ENCODE measurements at regions not wholly inside any gene's neighbourhood (a gene's known extent, or its start where the extent isn't known, plus 50 kb on each side); places are given as distances from the start of the nearest gene placed in this dataset.
A peak's percentile ranks its signal among the peaks of the same experiment; 100 is the strongest.

DNA sequence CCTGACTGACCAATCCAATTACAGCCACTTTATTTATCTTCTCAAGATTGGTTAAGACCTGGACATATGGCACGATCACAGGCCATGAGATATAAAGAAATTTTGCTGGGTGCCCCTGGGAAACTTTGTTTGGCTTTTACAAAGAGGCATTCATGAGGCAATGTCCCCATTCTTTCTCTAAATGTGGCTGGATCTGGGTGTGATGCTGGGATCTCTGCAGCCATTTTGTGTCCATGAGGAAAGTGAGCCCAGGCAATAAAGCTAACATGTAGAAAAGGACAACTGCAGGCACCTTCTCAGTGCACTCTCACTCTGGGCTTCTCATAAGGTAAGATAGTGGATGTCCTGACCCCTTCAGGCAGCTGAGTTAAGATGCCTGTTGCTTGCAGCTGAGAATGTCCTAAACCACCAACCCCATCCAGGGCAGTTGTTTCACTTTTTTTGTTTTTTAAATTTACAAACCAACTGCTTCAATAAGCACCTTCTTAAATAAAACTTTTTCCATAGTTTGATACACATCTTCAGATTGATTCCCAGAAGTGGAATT is 372.3 kb downstream of the MIAT start:
- DNase-seq (ENCODE audit: low spot score in 2 of 2) (no peak), FAIRE-seq (no peak)

DNA sequence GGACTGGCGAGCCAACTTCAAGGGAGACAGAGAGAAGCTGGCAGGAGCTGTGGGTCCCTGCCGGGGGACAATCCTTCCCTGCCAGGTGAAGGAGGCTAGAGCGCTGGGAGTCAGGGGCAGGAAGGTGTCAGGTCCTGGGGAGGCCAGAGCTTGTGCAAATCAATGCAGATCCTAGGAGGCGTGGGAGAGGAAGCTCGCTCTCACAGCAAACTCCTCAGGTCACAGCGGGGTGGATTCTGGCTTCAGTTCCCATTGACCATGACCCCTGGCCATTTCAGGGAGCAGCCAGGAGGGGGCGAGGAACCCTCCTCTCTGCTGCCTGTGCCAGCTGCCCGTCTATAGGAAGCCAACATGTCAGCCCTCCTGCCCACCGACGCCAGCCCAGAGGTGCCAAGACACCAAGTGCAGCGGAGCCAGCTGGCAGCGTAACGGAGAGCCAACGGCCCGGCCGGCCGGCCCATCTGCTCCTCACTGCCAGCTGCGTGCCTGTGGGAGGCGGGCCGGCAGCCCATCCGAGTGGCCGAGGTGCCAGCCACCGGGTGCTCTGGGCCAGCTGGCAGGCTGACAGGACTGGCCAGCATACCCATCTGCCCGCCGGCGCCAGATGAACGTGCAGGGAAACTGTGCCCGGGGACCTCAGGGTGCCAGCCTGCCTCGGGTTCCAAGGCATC is 374.8 kb downstream of the MIAT start:
- FAIRE-seq (no peak), DNase-seq (ENCODE audit: low spot score in 2 of 2) (peak; percentile 16 to 51)

DNA sequence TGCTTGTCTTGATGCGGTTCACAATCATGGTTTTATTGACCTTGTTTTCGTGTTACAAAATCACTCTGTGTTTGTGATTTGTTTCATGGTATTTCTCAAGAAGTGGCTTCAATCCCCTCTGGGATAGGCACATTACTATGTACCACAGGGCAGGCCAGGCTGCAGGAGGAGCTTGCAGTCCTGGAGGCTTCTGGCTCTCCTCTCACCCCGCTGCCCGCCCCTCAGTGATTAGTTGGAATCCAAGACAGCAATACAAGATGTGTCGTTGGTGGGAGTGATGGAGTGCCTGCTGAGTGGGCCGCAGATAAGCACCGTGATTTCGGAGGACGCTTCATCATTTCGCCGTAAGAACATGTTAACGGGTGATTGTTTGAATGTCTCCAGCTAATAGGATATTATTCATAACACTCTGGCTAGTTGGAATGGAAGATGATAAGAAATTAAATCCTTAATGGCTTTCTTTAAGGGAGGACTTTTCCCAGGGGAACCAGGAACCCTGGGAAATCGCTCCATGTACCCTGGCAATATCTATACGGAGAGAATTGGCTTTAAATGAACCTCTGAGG is 384.4 kb downstream of the MIAT start:
- no peak for FAIRE-seq
- DNase-seq (ENCODE audit: low spot score in 2 of 2) = no peak

DNA sequence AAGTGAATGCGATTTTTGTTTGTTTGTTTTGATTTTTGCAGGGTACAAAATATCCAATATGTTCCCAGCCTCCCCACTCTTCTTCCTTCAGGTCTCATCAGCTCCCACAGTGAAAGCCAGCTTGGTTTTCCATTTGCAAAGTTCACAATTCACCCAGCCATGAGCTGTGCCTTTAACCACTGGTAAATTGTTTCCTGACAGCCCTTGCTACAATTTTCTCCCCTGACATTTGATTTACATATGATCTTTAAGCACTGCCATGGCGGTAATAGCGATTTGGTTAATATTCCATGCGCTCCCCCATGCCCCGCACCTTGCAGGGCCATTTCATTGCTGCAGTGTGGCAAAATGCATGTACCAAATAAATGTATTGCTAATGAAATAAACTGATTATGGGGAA is 385.9 kb downstream of the MIAT start:
- DNase-seq (ENCODE audit: low spot score in 2 of 2) = no peak
- no peak for FAIRE-seq

DNA sequence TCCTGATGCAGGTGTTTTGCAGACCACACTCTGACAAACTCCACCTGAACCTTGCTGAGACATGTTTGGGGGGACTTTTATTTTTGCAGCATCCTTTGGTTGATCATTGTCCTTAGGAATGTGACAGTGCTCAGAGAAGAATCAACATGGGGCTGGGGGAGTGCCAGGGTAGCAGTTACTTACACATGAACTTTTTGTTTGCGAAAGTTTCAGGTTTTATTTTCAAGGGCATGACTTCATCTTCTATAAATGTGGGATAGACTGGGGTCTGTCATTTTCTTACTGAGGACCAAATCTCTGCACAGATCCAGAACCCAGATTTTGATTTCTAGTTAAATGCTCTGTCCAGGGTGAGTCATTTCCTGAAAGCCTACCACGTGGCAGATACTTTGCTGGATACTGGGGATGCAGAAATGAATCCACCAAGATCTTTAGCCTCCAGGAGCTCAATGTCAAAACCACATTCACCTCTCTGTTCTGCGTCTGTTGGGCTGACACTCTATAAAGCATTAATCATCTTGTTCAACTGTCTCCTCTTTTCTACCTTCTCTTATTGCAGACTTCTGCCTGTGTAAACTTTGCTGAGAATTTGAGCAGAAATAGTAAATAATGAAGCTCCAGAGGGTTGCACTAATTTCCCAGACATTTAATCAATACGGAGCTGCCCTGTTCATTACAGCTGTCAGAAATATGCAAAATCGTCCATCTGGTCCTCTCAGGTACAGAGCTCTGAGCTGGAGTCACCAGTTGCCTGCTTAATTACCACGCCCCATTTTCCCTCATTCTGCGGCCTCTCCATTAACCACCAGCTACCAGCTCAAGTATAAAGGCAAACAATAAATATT is 387.9 kb downstream of the MIAT start:
- FAIRE-seq (no peak), DNase-seq (ENCODE audit: low spot score in 2 of 2) (no peak)

DNA sequence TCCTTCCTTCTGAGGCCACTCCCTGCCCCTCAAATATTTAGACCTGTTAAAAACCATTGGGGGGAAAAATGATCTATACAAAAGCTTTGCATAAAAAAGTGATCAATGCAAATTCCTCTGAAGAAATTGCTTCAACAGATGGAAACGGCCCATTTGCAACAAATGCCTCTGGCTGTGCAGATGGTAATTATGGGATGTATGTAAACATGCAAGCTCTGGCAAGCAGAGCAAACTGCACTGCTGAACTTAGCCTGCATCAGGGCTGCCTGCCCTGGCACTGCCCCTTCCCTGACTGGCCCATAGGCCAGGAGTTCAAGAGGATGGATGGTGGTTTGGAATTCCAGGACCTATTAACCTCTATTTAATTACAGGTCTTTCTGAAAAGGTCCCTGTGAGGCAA is 388.7 kb downstream of the MIAT start:
- no peak for FAIRE-seq
- DNase-seq (ENCODE audit: low spot score in 2 of 2) = no peak

DNA sequence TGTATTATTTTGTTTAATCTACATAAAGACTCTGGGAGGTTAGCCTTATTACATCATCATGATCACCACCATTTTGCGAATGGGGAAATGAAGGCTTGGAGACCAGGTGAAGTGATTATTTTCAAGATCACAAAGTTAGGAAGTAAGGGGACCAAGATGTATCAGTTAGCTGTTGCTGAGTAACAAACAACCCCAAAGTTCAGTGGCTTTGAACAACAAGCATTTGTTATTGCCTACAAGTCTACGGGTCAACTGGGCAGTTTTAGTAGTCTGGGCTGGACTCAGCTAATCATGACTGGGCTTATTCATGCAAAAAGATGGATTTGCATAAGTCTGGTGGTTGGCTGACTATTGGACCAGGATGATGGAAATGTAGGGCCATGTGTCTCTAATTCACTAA is 389.2 kb downstream of the MIAT start:
- FAIRE-seq (no peak), DNase-seq (ENCODE audit: low spot score in 2 of 2) (no peak)

DNA sequence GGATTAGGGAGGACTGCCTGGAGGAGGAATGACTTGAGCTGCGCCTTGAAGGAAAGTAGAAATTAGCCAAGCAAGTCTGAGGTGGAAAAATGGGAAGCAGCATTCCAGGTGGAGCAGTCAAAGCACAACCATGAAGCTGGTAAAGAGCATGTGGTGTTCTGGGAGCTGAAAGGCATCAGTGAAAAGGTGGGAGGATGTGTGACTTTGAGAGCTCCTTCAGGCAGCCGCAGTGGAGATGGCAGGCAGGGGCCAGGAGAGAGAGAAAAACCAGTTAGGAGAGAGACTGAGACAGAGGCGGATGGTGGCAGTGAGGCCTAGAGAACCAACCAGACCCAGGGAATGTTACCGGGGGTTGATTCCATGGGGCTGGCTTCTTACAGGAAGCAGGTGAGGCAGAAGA is 393.4 kb downstream of the MIAT start:
- no peak for DNase-seq (ENCODE audit: low spot score in 2 of 2)
- FAIRE-seq = no peak

DNA sequence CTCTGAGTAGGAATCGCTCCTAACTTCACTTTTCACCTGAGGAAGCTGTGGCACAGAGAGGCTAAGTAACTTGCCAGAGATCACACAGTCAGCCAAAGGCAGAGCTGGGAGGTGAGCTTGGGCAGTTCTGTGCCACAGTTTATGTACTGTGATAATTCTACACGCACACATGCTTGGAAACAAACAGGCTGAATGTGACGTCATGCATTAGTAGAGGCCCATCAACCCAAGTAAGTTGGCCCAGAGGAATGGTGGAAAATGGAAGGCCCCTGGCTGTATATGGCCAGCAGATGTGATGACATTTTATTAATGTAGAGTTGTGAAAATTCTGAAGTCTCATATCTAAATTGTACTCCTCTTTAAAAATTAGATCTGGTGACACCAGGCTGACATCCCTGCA is 394.0 kb downstream of the MIAT start:
- FAIRE-seq (no peak), DNase-seq (ENCODE audit: low spot score in 2 of 2) (no peak)

DNA sequence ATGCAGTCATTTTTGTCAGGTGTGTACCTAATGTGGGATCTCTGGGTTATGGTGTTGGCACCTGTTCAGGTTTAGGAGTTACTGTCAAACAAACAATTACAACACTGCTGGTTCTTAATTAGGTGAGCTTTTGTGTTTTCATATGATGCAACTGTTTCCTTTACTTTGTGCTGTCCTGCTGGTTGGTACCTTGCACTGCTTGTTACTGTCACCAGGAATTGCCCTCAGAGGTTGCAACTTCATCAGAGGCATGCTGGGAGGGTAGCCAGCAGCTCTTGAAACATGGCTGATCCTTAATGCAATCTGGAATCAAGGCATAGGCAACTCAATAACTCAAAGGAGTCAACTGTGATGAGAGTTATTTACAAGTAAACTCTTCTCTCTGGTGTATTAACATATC is 400.3 kb downstream of the MIAT start:
- FAIRE-seq = no peak

DNA sequence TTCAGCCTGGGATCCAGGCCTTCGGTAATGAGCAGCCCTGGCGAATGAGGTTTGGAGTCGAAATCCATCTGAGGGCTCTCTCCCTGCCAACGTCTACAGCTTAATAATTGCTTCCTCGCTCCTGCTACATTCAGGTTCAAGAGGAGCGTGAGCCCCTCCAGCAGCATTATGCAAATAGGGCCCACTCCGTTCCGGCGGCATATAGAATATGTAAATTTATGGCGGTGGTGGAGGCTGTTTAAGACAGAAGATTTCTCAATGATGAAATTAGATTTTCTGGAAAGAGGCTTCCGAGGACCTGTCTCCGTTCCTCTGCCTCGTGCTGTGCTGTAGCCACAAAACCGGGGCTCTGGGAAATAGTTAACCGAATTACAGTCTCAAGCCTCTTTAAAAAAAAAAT is 402.8 kb downstream of the MIAT start:
- FAIRE-seq = no peak
- DNase-seq (ENCODE audit: low spot score in 2 of 2) = no peak

More for the DNA sequence above, 400.3 kb downstream of the MIAT start:
- no peak for DNase-seq (ENCODE audit: low spot score in 2 of 2)

DNA sequence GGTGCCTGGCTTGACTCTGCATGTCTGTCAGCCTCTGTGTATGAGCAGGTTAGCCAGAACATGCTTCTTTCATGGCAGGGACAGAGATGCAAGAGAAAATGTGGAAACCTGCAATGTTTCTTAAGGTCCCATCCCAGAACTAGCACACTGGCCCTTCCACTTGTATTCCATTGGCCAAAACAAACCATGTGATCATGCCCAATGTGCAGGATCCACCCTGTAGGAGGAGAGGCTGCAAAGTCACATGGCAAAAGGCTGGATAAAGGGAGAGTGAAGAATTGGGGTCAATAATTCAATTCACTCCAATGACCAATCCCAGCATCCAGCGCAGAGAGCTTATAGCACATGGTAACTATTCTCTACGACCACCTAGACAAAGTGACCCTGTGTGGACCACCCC is 405.5 kb downstream of the MIAT start:
- no peak for FAIRE-seq
- DNase-seq (ENCODE audit: low spot score in 2 of 2) = no peak

DNA sequence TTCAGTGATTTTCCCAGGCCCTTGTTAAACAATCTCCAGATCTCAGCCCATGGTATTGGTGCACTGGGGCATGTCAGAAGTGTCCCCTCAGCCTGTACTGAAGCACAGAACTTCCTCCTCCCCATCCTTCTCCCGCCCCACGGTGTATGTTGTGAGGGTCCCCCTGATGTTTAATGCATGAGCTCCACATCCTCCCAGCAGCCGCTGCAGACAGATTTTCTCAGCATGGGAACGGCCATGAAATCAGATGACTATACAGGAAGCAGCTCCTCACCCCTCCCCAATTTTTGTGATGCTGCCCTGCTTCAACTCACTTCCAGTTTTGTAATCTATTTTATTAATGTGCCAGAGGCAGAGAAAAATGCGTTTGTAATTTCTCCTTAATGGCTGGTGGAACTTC is 406.0 kb downstream of the MIAT start:
- no peak for FAIRE-seq
- DNase-seq (ENCODE audit: low spot score in 2 of 2) = no peak

DNA sequence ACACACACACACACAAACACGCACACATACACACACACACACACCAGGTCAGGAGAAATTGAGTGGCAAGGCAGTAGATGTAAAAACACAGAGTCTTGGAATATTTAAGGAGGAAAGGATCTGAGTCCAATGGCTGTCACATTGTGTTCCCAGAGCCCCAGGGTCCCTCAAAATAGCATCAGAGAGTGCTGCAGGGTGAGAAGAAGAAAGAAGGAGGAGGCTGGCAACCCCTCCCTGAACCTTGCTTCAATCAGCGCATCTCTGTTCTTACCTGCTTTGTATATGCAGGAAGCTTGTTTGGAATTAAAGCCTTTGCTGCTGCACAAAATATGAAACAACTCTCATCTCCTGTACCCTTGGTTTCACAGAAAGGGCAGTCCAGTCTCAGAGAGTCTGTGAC is 406.5 kb downstream of the MIAT start:
- DNase-seq (ENCODE audit: low spot score in 2 of 2) (no peak), FAIRE-seq (no peak)

DNA sequence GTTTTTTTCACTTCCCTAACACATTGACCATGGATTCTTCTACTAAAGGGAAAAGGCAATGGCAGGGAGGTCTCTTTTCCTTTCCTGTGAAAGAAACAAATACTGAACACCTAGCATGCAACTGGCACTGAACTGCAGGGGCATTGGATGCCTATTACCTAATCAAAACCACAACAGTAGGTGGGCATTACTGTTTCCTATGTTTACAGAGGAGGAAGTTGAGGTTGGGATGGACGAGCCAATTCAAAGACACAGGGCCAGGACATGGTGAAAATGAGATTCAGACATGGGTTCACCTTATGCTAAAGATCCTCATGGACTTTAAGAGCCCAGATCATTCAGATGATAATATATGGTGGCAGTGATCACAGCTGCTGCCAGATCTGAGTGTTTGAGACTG is 407.0 kb downstream of the MIAT start:
- FAIRE-seq (no peak), DNase-seq (ENCODE audit: low spot score in 2 of 2) (no peak)

DNA sequence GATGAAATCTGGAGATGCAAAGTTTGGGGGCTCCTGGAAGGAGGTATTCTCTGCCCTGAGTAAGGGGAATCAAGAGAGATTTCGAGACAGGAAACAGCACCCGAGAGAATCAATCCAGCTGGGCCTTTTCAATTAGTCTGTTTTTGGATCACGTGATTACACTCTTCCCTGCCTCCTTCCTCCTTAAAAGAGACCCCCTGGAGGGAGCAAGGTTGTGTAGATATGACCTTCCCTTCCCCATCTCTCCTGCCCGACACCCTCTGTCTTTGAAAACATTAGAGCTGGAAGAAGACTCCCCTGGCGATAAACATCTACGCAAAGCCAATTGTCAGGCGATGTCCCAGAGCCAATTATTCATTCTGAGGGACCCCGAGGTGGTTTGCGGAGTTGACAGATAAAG is 407.9 kb downstream of the MIAT start:
- DNase-seq (ENCODE audit: low spot score in 2 of 2) (no peak), FAIRE-seq (no peak)

DNA sequence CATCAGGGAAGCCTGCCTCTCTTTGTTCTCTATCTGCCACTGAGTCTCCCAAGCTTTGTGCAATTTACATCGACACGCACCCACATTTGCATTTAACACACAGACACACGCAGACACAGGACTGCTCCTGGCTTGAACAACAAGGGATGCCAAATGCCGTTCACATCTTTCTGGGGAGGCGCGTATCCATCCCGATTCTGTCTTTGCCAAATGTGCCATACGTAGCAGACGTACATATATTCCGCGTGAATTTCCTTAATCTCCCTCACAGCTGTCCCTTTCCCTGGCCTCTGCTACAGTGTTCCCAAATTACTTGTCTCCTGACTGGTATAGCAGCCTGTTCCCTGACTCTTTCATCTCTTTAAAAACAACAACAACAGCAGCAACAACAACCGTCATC is 409.5 kb downstream of the MIAT start:
- FAIRE-seq = no peak
- DNase-seq (ENCODE audit: low spot score in 2 of 2) = no peak

DNA sequence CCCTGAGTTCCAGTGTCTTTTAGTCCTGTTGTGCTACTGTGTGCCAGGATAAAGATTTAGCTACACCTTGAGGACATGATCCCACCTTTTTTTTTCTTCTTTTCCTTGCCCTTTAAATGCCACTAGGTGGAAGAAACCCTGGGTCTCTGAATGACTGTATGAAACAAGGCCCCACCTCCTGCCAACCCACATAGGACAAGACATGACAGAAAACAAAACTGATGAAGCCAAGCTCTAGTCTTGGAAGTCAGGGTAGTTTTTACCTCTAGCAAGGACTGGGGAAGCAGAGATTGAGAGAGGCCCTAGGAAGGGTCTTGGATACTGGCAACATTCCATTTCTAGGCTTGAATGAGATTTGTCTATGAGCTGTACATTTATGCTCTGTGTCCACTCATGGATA is 410.7 kb downstream of the MIAT start:
- DNase-seq (ENCODE audit: low spot score in 2 of 2) (no peak), FAIRE-seq (no peak)

DNA sequence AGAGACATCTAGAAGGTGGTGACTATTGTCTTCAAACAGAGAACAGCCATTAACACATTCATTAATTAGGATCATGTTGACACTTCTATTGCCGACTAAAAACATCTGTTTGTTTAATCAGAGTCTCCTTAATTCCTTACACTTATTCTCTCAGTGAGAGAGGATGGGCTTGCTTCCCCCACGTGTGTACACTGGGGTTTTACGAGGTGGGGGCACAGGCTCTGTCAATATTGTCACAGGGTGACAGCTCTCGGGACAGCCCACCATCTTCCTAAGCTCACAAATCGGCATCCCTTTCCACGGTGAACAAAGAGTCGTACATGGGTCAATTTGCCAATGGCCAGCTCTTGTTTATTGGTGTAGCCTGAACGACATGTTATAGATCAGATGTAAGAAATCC is 413.2 kb downstream of the MIAT start:
- DNase-seq (ENCODE audit: low spot score in 2 of 2) = no peak
- FAIRE-seq = no peak

DNA sequence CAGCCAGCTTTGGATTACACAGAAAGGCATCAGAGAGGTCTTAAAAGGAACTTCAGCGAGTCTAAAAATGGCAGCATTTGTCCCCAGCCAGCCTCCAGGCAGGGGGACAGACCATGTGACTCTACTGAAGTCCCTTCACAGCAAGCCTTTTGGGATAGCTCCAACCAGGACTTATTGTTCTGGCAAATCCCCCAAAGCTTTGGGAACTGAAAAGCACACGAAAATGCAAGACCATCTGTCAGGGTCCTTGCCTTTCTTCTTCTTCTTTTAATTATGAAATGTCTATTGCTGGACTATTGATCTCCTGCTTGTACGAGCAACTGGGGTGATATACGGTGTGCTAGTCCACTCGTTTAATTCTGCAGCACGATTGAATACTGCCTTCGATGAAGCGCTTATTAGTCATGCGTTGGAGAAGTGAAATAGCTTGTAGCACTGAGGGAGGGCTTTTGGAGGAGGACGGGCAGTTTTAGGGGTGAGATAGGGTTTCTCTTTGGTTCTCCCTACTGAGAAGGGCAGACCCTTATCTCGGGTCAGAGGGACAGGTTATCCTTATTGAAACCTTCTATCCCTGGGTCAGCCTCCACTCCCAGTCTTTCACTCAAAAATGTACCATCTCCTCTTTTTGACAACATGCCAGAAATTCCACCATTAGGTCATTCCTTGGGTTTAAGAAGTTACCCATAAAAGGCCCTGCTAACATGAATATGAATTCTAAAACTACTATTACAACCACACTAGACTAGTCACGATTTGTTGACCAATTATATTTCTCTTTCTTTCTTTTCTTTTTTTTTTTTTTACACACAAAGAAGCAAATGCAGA is 416.4 kb downstream of the MIAT start:
- DNase-seq (ENCODE audit: low spot score in 2 of 2) = no peak
- FAIRE-seq = no peak

Data from frontal cortex (tissue), 3 donors.